HG03439 (cell line): ENCODE measurements at regions not wholly inside any gene's neighbourhood (a gene's known extent, or its start where the extent isn't known, plus 50 kb on each side); places are given as distances from the start of the nearest gene placed in this dataset.

Experiments used
- ATAC-seq: cut with Tn5 transposase; IDR thresholded peaks from one replicate; pipeline ENCODE4 v1.9.1; 2021; ENCODE audit warnings: mild to moderate bottlenecking, moderate library complexity; ENCODE audit not compliant: unreplicated experiment

GRCh38 chr5:92907938-92908606 is 672.9 kb downstream of the NR2F1-AS1 start:
- ATAC-seq: peak; percentile 79

GRCh38 chr5:92906798-92907376 is 674.1 kb downstream of the NR2F1-AS1 start:
- ATAC-seq: no peak

GRCh38 chr5:92904021-92904420 is 677.0 kb downstream of the NR2F1-AS1 start:
- no peak for ATAC-seq

GRCh38 chr5:92899611-92900010 is 681.4 kb downstream of the NR2F1-AS1 start:
- no peak for ATAC-seq

- ATAC-seq: no peak
These were observed 684.3 kb downstream of the NR2F1-AS1 start for GRCh38 chr5:92896722-92897121.

- ATAC-seq: no peak
These were observed 690.2 kb downstream of the NR2F1-AS1 start for GRCh38 chr5:92890841-92891244.

- no peak for ATAC-seq
These were observed 691.9 kb downstream of the NR2F1-AS1 start for GRCh38 chr5:92889140-92889539.

GRCh38 chr5:92887254-92887653 is 693.8 kb downstream of the NR2F1-AS1 start:
- no peak for ATAC-seq

- ATAC-seq: no peak
These were observed 694.3 kb downstream of the NR2F1-AS1 start for GRCh38 chr5:92886751-92887150.

GRCh38 chr5:92885950-92886349 is 695.1 kb downstream of the NR2F1-AS1 start:
- ATAC-seq: no peak

GRCh38 chr5:92884469-92884868 is 696.5 kb downstream of the NR2F1-AS1 start:
- ATAC-seq: no peak

GRCh38 chr5:92879806-92880543 is 701.0 kb downstream of the NR2F1-AS1 start:
- ATAC-seq: no peak

GRCh38 chr5:92874790-92875189 is 706.2 kb downstream of the NR2F1-AS1 start:
- ATAC-seq: no peak

GRCh38 chr5:92868442-92868841 is 712.6 kb downstream of the NR2F1-AS1 start:
- ATAC-seq: no peak

GRCh38 chr5:92864591-92864990 is 716.4 kb downstream of the NR2F1-AS1 start:
- ATAC-seq: no peak

- no peak for ATAC-seq
These were observed 717.4 kb downstream of the NR2F1-AS1 start for GRCh38 chr5:92863666-92864065.

- ATAC-seq: no peak
These were observed 719.3 kb downstream of the NR2F1-AS1 start for GRCh38 chr5:92861531-92862285.

- ATAC-seq: no peak
These were observed 721.0 kb downstream of the NR2F1-AS1 start for GRCh38 chr5:92860061-92860460.

GRCh38 chr5:92852219-92852618 is 728.8 kb downstream of the NR2F1-AS1 start:
- ATAC-seq: no peak

- no peak for ATAC-seq
These were observed 730.1 kb downstream of the NR2F1-AS1 start for GRCh38 chr5:92850886-92851285.

GRCh38 chr5:92849756-92850155 is 731.3 kb downstream of the NR2F1-AS1 start:
- no peak for ATAC-seq
